HFF-Myc (cell line): ENCODE measurements at regions not wholly inside any gene's neighbourhood (a gene's known extent, or its start where the extent isn't known, plus 50 kb on each side); places are given as distances from the start of the nearest gene placed in this dataset.

Source experiments
- DNase-seq: peaks from one replicate; pipeline ENCODE4 v3.0.0-alpha.2; 2011; ENCODE audit warnings: low read depth; ENCODE audit errors: extremely low read depth
- H3K4me3 ChIP-seq: replicated peaks from 2 replicates; pipeline ENCODE4 v1.5.1; 2011; ENCODE audit warnings: low read depth, mild to moderate bottlenecking, control low read depth, low read length
- TF ChIP-seq, protein P1 (sequence below): IDR thresholded peaks from 2 replicates; pipeline ENCODE4 v1.5.1; 2012; ENCODE audit warnings: mild to moderate bottlenecking, low read depth, low read length, control low read depth; ENCODE audit errors: missing control alignments

DNA sequence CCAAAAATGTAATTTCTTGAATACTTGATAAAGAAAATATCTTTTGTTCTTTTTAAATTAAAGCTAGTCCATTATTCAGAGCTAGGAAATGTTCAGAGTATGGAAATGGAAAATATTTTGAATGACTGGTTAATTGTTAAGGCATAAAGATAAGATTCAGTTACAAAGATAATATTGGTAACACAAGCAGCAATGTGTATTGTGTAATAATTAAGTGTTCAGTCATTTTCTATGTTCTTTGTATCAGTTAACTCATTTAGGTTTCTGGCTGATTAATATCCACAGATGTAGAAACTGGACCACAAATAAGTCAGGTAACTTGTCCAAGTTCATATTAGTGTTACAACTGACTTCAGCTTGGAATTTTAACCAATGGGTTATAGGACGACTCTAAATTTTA lies 442.2 kb upstream of the MANEA start:
- TF ChIP-seq, protein P1, sequence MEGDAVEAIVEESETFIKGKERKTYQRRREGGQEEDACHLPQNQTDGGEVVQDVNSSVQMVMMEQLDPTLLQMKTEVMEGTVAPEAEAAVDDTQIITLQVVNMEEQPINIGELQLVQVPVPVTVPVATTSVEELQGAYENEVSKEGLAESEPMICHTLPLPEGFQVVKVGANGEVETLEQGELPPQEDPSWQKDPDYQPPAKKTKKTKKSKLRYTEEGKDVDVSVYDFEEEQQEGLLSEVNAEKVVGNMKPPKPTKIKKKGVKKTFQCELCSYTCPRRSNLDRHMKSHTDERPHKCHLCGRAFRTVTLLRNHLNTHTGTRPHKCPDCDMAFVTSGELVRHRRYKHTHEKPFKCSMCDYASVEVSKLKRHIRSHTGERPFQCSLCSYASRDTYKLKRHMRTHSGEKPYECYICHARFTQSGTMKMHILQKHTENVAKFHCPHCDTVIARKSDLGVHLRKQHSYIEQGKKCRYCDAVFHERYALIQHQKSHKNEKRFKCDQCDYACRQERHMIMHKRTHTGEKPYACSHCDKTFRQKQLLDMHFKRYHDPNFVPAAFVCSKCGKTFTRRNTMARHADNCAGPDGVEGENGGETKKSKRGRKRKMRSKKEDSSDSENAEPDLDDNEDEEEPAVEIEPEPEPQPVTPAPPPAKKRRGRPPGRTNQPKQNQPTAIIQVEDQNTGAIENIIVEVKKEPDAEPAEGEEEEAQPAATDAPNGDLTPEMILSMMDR = no peak
- DNase-seq = no peak
- H3K4me3 ChIP-seq = no peak overlapping the region

DNA sequence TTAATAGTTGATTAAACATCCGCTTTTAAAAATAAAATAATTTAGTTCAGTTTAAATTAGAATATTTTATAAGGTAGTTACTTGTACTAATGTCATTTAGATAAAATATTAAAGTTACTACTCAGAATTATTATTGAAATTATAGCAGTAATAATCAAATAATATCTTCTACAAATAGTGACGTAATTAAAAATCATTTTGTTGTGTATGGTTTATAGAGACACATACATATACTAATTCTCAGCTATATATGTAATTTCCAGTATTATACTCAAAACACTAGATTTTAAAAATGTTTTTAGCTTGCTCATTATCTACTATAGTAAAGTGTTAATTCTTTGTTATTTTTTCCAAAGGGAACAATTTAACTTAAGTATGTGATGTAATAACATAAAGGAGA lies 435.2 kb upstream of the MANEA start:
- DNase-seq = no peak
- no peak overlapping the region for H3K4me3 ChIP-seq
- TF ChIP-seq, protein P1 = no peak

DNA sequence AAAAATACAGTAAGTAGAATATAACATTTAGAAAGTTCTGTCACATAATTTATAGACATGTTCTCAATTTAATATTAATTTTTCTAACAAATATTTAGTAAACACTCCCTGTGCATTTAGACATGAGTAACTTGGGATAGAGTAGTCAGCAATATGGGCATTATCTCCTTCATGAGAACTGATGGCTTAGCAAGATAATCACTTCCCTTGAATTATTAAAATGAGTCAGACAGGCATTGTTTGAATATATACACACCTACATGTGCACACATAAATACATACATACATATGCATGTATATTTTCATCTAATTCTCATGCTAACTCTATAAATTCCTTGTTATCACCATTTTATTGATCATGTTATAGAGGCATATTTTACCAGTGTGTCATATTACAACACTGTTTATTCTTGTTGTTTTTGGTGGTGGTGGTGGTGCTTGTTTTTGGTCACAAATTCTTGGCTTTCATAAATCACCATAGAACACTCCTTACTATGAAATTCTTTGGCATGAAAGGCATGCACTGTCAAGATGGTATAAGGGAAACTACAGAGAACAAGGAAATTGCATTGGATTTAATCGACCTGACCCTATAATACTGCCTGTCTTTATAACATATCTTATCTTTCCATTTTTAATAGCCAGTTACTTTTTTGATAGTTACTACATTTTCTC lies 434.5 kb upstream of the MANEA start:
- TF ChIP-seq, protein P1 = no peak
- no peak for DNase-seq

DNA sequence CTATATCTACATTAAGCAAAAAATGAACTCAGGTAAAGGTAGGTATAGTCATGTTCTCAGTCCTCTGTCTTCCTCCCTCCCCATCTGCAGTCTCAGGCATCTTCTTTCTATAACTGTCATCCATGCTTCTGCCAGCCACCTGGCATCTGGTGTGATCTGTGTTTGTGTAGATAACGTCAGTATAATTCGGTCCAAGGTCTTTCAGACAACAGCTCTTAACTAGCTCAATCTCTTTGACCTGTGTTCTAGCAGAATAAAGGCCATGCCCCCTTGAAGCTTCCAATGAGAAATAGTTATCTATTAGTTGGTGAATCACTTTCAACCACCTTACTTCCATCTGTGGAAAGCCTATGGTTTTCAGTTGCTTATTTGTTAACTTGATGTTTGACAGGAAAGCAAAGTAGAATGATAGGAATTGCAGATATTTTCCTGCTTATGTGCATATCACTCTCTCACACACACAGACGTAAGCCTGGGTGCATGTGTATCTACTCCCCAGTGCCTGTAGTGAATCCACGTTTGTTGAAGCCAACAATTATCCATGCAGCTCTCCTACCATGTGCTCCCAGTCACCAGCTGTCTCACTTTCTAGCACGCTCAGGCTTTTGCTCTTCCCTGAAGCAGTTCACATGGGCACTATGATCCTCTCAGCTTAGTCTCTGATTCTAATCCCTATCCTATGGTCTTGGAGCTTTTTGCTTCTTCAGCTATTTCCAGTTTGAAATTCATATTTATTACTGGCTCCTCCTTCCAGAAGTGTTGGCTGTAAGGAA lies 433.7 kb upstream of the MANEA start:
- TF ChIP-seq, protein P1 = no peak
- no peak for DNase-seq
- no peak overlapping the region for H3K4me3 ChIP-seq

More for the DNA sequence above, 434.5 kb upstream of the MANEA start:
- no peak overlapping the region for H3K4me3 ChIP-seq

DNA sequence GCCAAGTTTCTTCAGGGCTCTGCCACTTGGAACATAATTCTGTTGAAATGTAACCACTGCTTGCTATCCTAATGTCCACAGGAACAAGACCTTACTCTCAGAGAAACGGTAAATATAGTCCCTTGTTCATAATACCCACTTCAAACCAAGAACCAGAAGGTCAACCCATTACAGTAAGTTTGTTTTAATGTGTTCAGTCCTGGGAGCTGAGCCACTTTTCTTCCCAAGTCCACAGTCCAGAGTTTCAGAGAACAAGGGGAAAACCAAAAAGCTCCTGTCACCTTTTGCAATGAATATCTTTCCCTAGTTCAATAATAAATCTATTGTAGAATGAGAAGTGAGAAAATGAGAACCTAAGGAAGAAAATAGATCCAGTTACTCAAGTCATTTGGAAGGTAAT lies 431.9 kb upstream of the MANEA start:
- no peak overlapping the region for H3K4me3 ChIP-seq
- no peak for DNase-seq
- TF ChIP-seq, protein P1 = no peak

DNA sequence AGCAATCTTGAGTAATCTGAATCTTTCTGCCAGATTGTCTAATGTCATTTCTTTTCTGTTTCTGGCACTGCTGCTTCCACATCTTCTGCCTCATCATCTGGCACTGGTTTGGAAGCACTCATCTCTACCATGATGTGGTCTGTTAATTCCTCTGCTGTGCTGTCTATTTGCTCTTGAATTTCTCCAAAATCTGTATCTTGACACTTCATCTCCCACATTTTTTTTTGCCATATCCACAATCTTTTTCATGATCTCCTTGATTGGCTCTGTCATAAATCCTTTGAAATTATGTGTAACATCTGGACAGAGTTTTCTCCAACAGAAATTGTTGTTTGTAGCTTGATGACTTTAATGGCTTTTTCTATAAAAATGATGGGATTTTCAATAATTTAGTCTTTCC lies 417.8 kb upstream of the MANEA start:
- TF ChIP-seq, protein P1 = no peak
- H3K4me3 ChIP-seq = no peak overlapping the region
- no peak for DNase-seq

DNA sequence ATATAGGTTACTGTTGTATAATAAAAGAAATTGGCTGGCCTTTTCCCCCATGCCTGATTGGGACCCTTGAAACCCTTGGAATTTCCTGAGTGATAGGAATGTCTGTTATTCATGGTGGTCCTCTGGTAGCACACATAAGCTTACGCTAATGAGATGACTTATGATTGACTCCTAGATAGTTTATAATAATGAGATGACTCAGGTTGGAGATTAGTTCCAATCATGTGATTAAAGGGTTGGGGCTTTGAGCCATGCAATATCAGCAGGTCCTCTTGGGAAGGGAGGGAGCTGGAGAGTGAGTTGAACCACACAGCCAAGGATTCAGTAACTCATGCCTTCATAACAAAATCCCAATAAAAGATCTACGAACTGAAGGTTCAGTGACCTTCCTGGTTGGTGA lies 407.6 kb upstream of the MANEA start:
- TF ChIP-seq, protein P1 = no peak
- no peak for DNase-seq
- no peak overlapping the region for H3K4me3 ChIP-seq
